NCI-H524 treated with DMSO at 0.1 percent for 48 hours (cell line): ENCODE measurements at regions not wholly inside any gene's neighbourhood (a gene's known extent, or its start where the extent isn't known, plus 50 kb on each side); places are given as distances from the start of the nearest gene placed in this dataset.
A peak's percentile ranks its signal among the peaks of the same experiment; 100 is the strongest.
"Not testable (repeated sequence)": the region's sequence is repeated elsewhere in the genome, so short reads cannot be mapped to it uniquely, and the experiment has no call there.

Source experiments
- DNase-seq: peaks from one replicate; lab custom pipeline; 2025; lab: John Stamatoyannopoulos, UW

GRCh38 chr21:14754682-14755081 lies 208.6 kb upstream of the SAMSN1 start:
- DNase-seq: no peak

- DNase-seq: no peak
Measured at GRCh38 chr21:14754259-14754604, 208.1 kb upstream of the SAMSN1 start.

- no peak for DNase-seq
Measured at GRCh38 chr21:14753466-14754258, 207.5 kb upstream of the SAMSN1 start.

- DNase-seq: no peak
Measured at GRCh38 chr21:14753069-14753465, 207.0 kb upstream of the SAMSN1 start.

GRCh38 chr21:14752345-14752909 lies 206.3 kb upstream of the SAMSN1 start:
- no peak for DNase-seq

GRCh38 chr21:14751602-14752344 lies 205.7 kb upstream of the SAMSN1 start:
- DNase-seq: peak; percentile 89

- no peak for DNase-seq
Measured at GRCh38 chr21:14751011-14751410, 204.9 kb upstream of the SAMSN1 start.

- DNase-seq: no peak
Measured at GRCh38 chr21:14750041-14750440, 203.9 kb upstream of the SAMSN1 start.

- no peak for DNase-seq
Measured at GRCh38 chr21:14748662-14749061, 202.5 kb upstream of the SAMSN1 start.

GRCh38 chr21:14744368-14744767 lies 198.3 kb upstream of the SAMSN1 start:
- no peak for DNase-seq

GRCh38 chr21:14742119-14742518 lies 196.0 kb upstream of the SAMSN1 start:
- no peak for DNase-seq

- DNase-seq: no peak
Measured at GRCh38 chr21:14741256-14741655, 195.1 kb upstream of the SAMSN1 start.

GRCh38 chr21:14740692-14741091 lies 194.6 kb upstream of the SAMSN1 start:
- no peak for DNase-seq

- DNase-seq: no peak
Measured at GRCh38 chr21:14740116-14740515, 194.0 kb upstream of the SAMSN1 start.

- no peak for DNase-seq
Measured at GRCh38 chr21:14739590-14739989, 193.5 kb upstream of the SAMSN1 start.

- DNase-seq: not testable (repeated sequence)
Measured at GRCh38 chr21:14738576-14738975, 192.5 kb upstream of the SAMSN1 start.

- peak; percentile 8 for DNase-seq
Measured at GRCh38 chr21:14737922-14738321, 191.8 kb upstream of the SAMSN1 start.

GRCh38 chr21:14737284-14737691 lies 191.2 kb upstream of the SAMSN1 start:
- DNase-seq: no peak

GRCh38 chr21:14736672-14737071 lies 190.6 kb upstream of the SAMSN1 start:
- no peak for DNase-seq

- no peak for DNase-seq
Measured at GRCh38 chr21:14736162-14736561, 190.0 kb upstream of the SAMSN1 start.

GRCh38 chr21:14734833-14735232 lies 188.7 kb upstream of the SAMSN1 start:
- no peak for DNase-seq

- no peak for DNase-seq
Measured at GRCh38 chr21:14734191-14734590, 188.1 kb upstream of the SAMSN1 start.

- no peak for DNase-seq
Measured at GRCh38 chr21:14725219-14725618, 179.1 kb upstream of the SAMSN1 start.
